IMR-90 (cell line): ENCODE measurements at regions not wholly inside any gene's neighbourhood (a gene's known extent, or its start where the extent isn't known, plus 50 kb on each side); places are given as distances from the start of the nearest gene placed in this dataset.

Experiments
- ATAC-seq: fragments of 200-7000 bp; cut with Tn5 transposase; 2 replicates; pipeline ENCODE4 v1.9.1; 2020; ENCODE audit warnings: low read depth, mild to moderate bottlenecking, moderate library complexity
- BruUV-seq: library from RNA; stranded (reverse); fragments of 400-500 nt; replicated peaks from 2 replicates; lab custom pipeline; 2021; lab: Mats Ljungman, UMichigan
- CTCF ChIA-PET: fragments of 300-600 bp; formaldehyde crosslinking; extraction: SDS; loops from one replicate; lab custom pipeline; 2021; ENCODE audit warnings: antibody characterized with exemption; lab: Yijun Ruan, JAX
- POLR2A ChIA-PET: fragments of 300-600 bp; sonication (Branson Sonifier 250); formaldehyde crosslinking; loops from one replicate; lab custom pipeline; 2022; ENCODE audit warnings: antibody characterized with exemption; ENCODE audit not compliant: unreplicated experiment; lab: Charles Lee
- DNase-seq: peaks from one replicate; pipeline ENCODE4 v3.0.0; 2013
- H2AFZ ChIP-seq: replicated peaks from 2 replicates; pipeline ENCODE3; 2013; ENCODE audit warnings: low read length, mild to moderate bottlenecking; ENCODE audit not compliant: poor library complexity
- H2AK5ac ChIP-seq: 2 replicates; pipeline ENCODE4 v1.6.1; 2013; ENCODE audit warnings: low read depth, low read length, inconsistent platforms
- H2AK9ac ChIP-seq: replicated peaks from 2 replicates; pipeline ENCODE3; 2013; ENCODE audit warnings: mild to moderate bottlenecking, low read depth, low read length, moderate library complexity; ENCODE audit not compliant: poor library complexity
- H2BK120ac ChIP-seq: 2 replicates; pipeline ENCODE4 v1.6.1; 2013; ENCODE audit warnings: low read depth, low read length, inconsistent platforms
- H2BK15ac ChIP-seq: 3 replicates; pipeline ENCODE4 v1.6.1; 2013; ENCODE audit warnings: low read depth, low read length, inconsistent platforms
- H2BK20ac ChIP-seq: 2 replicates; pipeline ENCODE4 v1.6.1; 2013; ENCODE audit warnings: low read depth, mild to moderate bottlenecking, inconsistent platforms, low read length, moderate library complexity
- H2BK5ac ChIP-seq: 2 replicates; pipeline ENCODE4 v1.6.1; 2013; ENCODE audit warnings: mild to moderate bottlenecking, low read depth, low read length, inconsistent platforms; ENCODE audit not compliant: poor library complexity, severe bottlenecking
- H3K14ac ChIP-seq: replicated peaks from 2 replicates; pipeline ENCODE4 v1.6.1; 2013; ENCODE audit warnings: low read depth, low read length, inconsistent platforms
- H3K18ac ChIP-seq: 2 replicates; pipeline ENCODE4 v1.6.1; 2013; ENCODE audit warnings: low read depth, low read length, control low read depth
- H3K23ac ChIP-seq: 2 replicates; pipeline ENCODE4 v1.6.1; 2013; ENCODE audit warnings: low read depth, low read length, inconsistent platforms
- H3K27ac ChIP-seq: 2 replicates; pipeline ENCODE4 v1.5.1; 2013; ENCODE audit warnings: mild to moderate bottlenecking, control low read depth, low read length; ENCODE audit not compliant: insufficient read depth
- H3K27me3 ChIP-seq: 2 replicates; pipeline ENCODE4 v1.6.1; 2013; ENCODE audit warnings: low read length; ENCODE audit not compliant: control insufficient read depth, insufficient read depth
- H3K36me3 ChIP-seq: 2 replicates; pipeline ENCODE4 v1.6.1; 2013; ENCODE audit warnings: low read length, mixed read lengths; ENCODE audit not compliant: control insufficient read depth, insufficient read depth
- H3K4ac ChIP-seq: 2 replicates; pipeline ENCODE4 v1.6.1; 2013; ENCODE audit warnings: low read depth, low read length, inconsistent platforms
- H3K4me1 ChIP-seq: 2 replicates; pipeline ENCODE4 v1.6.1; 2013; ENCODE audit warnings: low read length, mixed read lengths; ENCODE audit not compliant: control insufficient read depth, insufficient read depth
- H3K4me2 ChIP-seq: 2 replicates; pipeline ENCODE4 v1.6.1; 2013; ENCODE audit warnings: low read depth, mild to moderate bottlenecking, control low read depth, low read length, moderate library complexity
- H3K4me3 ChIP-seq: 2 replicates; pipeline ENCODE4 v1.5.1; 2013; ENCODE audit warnings: low read depth, mild to moderate bottlenecking, control low read depth, low read length, moderate library complexity; ENCODE audit not compliant: insufficient read depth
- H3K56ac ChIP-seq: 2 replicates; pipeline ENCODE4 v1.6.1; 2013; ENCODE audit warnings: low read length, inconsistent platforms; ENCODE audit not compliant: insufficient read depth; ENCODE audit errors: extremely low read depth
- H3K79me1 ChIP-seq, 2 experiments: 2 replicates each; pipeline ENCODE4 v1.6.1; 2013; ENCODE audit warnings: low read length in 2 of 2, inconsistent platforms in 1 of 2, low read depth in 1 of 2
- H3K9ac ChIP-seq: 2 replicates; pipeline ENCODE4 v1.6.1; 2013; ENCODE audit warnings: low read depth, low read length, control low read depth
- H3K9me1 ChIP-seq: 2 replicates; pipeline ENCODE4 v1.6.1; 2013; ENCODE audit warnings: low read length, inconsistent platforms; ENCODE audit not compliant: insufficient read depth
- H3K9me3 ChIP-seq: 2 replicates; pipeline ENCODE4 v1.6.1; 2013; ENCODE audit warnings: low read length; ENCODE audit not compliant: control insufficient read depth, insufficient read depth
- H4K20me1 ChIP-seq: 2 replicates; pipeline ENCODE4 v1.6.1; 2013; ENCODE audit warnings: low read length, inconsistent platforms; ENCODE audit not compliant: insufficient read depth
- H4K5ac ChIP-seq: 2 replicates; pipeline ENCODE4 v1.6.1; 2013; ENCODE audit warnings: mild to moderate bottlenecking, low read depth, low read length, control low read depth
- H4K8ac ChIP-seq, 2 experiments: 2 replicates each; pipeline ENCODE4 v1.6.1; 2013; ENCODE audit warnings: low read depth in 2 of 2, low read length in 2 of 2, control low read depth in 1 of 2, inconsistent platforms in 1 of 2
- H4K91ac ChIP-seq: 2 replicates; pipeline ENCODE4 v1.6.1; 2013; ENCODE audit warnings: low read depth, low read length, inconsistent platforms; ENCODE audit not compliant: insufficient read depth
- BHLHE40 ChIP-seq: fragments of 150-350 bp; IDR thresholded peaks from 2 replicates; pipeline ENCODE4 v1.6.1; 2016; ENCODE audit warnings: mild to moderate bottlenecking, low read depth, low read length
- CEBPB ChIP-seq: IDR thresholded peaks from 2 replicates; pipeline ENCODE4 v1.6.1; 2012; ENCODE audit warnings: low read depth, low read length, improper control_type of control experiment
- WGBS, 2 experiments: methylation state at CpG; one replicate each; pipeline versions ENCODE4 v1.1.5 to v1.1.7; 2013; ENCODE audit warnings: missing lambda C conversion rate in 2 of 2; ENCODE audit not compliant: insufficient read length in 1 of 2; ENCODE audit errors: extremely low coverage in 2 of 2; 5-methylcytosine and 5-hydroxymethylcytosine counted together
- dilution Hi-C: fragments of 300-500 bp; cut with HindIII; formaldehyde crosslinking; loops from one replicate; pipeline ENCODE4 v1.14.3; 2018; ENCODE audit warnings: low sequenced_read_pairs; ENCODE audit not compliant: unreplicated experiment
- in situ Hi-C: fragments of 300-500 bp; cut with MboI; formaldehyde crosslinking; loops from 3 replicates; pipeline ENCODE4 v1.14.3; 2019; ENCODE audit warnings: low sequenced_read_pairs, inconsistent platforms, mixed read lengths
- intact Hi-C: fragments of 100-400 bp; cut with micrococcal nuclease; formaldehyde crosslinking; loops from 2 replicates; pipeline ENCODE4 v1.10.0; 2022

- CTCF ChIA-PET: interaction anchor here (0.7 kb wide), 1 partner anchor 9 kb away, joined by 3 read pairs; no protein-coding TSS in a partner anchor
- Histone ChIP-seq H2AFZ (no peak overlapping the region), H2AK9ac (no peak overlapping the region), H3K4me1 (no peaks in the 10 kb centered on the region; the same call in 1 of the 2 replicates), H2AK5ac (no peak overlapping the region), H3K36me3 (no peaks in the 10 kb centered on the region), H3K9me3 (no peaks in the 10 kb centered on the region), H2BK15ac (no peak overlapping the region), H3K56ac (no peak overlapping the region), H3K4me3 (no peak overlapping the region), H3K27me3 (no peaks in the 10 kb centered on the region), H3K79me1 (no peaks in the 10 kb centered on the region), H3K9ac (no peak overlapping the region), H3K9me1 (peaks cover 3% of the 10 kb centered on the region), H3K23ac (no peak overlapping the region), H3K4me2 (no peak overlapping the region), H3K4ac (no peak overlapping the region), H4K5ac (no peak overlapping the region), H4K8ac (no peak overlapping the region), H3K14ac (no peak overlapping the region), H2BK5ac (no peak overlapping the region), H2BK20ac (no peak overlapping the region), H4K91ac (no peak overlapping the region), H3K18ac (no peak overlapping the region), H2BK120ac (no peak overlapping the region), H4K20me1 (no peaks in the 10 kb centered on the region), H3K27ac (no peak overlapping the region)
- POLR2A ChIA-PET: no interaction called here
- WGBS, 2 experiments: 50% methylated on average over 1 of the region's 2 CpGs; no CpG with 5 or more reads in 1 of the 2 experiments
- intact Hi-C loops: no loop called here
- TF ChIP-seq CEBPB: no peak
- TF ChIP-seq BHLHE40: no peak
- dilution Hi-C loops: no loop called here
- ATAC-seq (no peak), DNase-seq (no peak)
- BruUV-seq: no TSS peak
- in situ Hi-C loops: no loop called here
Observed at GRCh38 chr4:140220058-140220457, 66.1 kb upstream of the MAML3 start.
